Stimulated activated CD4-positive, alpha-beta T cell treated with anti-CD3 and anti-CD28 coated beads, TNF-alpha, amount 100 ng/mL, for 48 hours (primary cell): ENCODE measurements at regions not wholly inside any gene's neighbourhood (a gene's known extent, or its start where the extent isn't known, plus 50 kb on each side); places are given as distances from the start of the nearest gene placed in this dataset.

Source experiments
- DNase-seq, 3 donors: peaks; one replicate each; pipeline ENCODE4 v3.0.0-alpha.2; 2020; ENCODE audit warnings: low read depth in 3 of 3

DNA sequence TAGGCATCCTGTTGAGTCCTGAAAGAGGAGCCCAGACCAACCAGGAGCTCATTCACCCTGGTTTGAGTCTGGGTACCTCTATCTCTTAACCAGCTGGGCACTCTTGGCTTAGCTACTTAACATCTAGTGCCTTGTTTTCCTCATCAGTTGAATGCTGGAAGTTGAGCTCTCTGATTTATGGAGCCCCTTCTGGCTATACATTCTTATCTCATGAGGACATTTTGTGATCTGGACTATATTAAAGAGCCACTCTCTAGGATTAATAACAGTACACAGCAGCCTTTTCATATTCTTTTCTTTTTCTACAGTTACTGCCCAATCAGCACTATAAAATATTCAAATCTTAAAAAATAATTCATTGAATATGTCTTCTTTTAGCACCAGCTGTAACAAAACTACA, 296.9 kb upstream of the RUNX1 start:
- no peak for DNase-seq

DNA sequence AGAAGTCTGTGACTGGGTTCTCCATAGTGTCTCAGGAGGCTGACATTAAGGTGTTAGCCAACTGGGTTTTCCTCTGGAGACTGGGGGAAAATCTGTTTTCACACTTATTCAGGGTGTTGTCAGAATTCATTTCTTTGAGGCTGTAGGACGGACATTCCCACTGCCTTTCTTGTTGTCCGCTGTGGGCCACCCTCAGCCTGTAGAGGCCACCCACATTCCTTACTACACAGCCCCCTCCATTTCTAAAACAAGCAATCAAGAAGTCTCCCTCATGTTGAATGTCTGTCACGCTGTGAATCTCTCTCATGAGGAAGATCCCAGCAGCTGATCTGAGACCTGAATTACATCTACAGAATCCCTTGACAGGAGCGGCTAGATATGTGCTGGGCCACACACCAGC, 295.5 kb upstream of the RUNX1 start:
- no peak for DNase-seq

DNA sequence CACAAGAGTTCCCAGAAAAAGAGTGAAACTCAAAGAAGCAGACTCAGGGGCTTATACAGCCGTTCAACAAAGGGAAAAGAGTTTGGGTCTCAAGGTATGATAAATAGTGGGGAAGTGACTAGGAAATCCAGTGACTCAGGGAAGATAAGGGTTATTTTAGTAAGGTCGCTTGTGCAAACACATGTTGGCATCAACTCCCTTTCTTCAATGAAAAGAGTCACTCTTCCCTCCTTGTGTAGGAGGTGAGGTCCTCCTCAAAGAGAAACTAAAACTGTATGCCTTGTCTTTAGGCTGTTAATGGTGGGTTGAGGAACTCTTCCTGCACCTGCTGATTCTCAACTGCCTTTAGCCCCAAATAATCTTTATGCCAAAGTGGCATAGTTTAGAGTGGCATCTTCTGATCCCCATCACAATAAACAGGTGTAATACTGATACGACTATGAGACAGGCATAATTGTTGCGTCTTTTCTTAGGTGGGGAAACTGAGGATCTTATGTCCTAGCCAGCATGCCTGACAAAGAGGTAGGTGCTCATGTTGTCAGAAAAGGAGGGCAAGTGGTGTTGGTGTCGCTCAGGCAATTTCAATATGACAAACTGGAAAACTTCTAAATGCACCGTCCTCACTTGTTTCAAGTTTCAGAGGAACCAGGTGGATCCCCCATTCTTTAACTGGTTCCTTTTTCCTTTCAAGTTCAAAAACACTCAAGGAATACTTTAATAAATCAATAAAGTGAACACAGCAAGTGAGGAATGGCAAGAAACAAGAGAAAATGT, 294.1 kb upstream of the RUNX1 start:
- no peak for DNase-seq

DNA sequence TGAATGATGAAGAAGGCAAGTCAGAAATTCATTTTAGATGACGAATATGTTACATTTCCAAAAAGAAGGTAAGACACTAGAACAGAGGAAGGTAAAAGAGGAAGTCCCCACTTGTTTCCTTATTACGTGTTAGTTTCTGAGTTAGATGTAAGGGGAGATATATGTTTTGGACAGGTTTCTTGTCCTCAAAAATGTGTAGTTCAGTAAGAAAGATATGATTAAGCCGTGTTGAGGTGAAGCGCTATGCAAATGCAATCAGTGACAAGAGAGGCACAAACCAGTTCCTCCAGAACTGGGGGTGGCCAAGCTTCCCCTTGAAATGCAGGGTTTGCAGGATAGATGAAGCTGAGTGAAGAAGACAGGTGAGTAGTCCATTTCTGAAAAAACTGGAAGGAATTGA, 293.3 kb upstream of the RUNX1 start:
- DNase-seq = peak in 2 of 3 donors; percentile 24 to 32

DNA sequence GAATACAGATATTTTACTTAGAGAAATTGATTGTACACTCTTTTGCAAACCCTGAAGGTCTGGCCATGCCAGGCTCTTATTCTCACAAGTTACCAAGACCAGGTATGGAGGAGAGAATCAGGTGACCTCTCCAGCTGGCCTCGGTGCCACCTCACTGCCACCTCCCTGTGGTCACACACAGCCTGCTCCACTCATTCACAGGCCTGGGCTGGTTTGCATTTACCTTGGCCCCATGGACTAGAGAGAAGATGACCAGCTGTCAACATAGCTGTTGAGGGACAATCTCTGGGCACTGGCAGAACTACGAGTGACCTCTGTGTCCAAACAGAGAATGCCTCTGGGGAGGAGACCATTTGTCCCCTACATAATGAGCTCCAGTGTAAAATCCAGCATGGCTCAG, 291.2 kb upstream of the RUNX1 start:
- DNase-seq = no peak

DNA sequence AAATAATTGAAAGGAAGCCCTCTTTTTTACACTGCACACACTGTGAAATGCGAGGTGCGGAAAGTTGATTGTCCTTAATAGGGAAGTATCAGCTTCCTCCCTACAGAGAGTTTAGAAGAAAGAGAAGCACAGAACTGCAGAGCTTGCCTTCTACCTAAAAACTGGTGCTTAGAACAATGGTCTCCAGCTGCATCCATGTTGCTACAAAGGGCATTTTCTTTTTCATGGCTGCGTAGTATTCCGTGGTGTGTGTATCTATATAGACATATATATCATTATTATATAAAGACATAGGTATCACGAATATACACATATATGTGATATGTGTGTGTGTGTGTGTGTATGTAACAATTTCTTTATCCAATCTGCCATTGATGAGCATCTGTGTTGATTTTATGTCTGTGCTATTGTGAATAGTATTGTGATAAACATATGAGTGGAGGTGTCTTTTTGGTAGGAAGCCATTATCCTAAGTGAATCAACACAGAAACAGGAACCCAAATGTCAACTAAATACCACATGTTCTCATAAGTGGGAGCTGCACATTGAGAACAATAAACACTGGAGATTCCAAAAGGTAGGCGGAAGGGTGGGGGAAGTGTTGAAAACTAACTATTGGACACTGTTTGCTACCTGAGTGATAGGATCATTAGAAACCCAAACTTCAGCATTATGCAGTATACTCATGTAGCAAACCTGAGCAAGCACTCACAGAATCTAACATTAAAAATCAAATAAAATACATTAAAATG, 290.0 kb upstream of the RUNX1 start:
- no peak for DNase-seq

DNA sequence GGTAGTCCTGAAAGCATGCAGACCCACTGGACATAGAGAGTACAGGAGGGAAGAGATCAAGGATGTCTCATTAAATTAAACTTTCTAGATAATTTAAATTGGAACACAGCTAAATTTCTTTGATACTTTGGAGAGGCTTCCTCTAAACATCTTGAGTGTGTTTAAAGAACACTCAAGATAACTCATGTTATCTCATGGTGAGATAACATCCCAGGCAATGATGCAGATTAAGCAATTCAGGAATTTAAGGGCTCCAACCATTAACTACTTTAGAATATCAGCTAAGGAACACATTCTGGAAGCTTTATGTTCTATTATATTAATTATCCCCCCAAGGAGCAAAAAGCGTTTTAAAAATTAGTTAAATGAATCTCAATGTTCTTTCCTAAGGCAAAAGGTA, 289.2 kb upstream of the RUNX1 start:
- DNase-seq = no peak

DNA sequence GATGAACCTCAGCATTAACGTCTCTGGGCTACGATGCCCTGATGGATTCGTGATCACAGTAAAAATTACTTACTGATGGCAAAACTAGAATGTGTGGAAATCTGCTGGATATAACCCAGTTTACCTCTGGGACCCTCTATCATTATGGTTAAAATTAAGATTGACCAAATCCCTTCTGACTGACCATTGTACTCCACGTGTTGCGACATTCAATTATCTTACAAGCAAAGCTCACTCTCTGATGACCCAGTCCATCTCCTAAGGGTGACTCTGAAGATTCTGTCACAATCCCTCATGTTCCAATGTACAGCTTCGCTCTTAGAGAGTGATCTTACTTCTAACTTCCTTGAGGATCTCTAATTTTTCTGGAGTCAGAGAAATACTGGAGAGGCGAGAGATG, 288.5 kb upstream of the RUNX1 start:
- DNase-seq = no peak

DNA sequence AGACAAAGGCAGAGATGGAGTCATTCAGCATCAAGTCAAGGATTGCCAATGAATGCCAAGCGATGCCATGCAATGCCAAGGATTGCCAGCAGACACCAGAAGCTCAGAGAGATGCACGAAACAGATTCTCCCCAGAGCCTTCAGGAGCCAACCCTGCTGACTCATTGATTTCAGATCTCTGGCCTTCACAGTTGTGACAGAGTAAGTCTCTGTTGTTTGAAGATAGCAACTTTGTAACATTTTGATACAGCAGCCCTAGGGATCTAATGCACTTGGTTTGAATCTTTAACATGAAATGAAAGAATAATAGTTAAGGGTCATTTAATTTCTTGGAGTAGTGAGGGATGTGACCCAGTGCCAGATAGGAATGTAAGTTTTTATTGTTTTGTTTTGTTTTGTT, 287.4 kb upstream of the RUNX1 start:
- peak in 1 of 3 donors; percentile 15 for DNase-seq

DNA sequence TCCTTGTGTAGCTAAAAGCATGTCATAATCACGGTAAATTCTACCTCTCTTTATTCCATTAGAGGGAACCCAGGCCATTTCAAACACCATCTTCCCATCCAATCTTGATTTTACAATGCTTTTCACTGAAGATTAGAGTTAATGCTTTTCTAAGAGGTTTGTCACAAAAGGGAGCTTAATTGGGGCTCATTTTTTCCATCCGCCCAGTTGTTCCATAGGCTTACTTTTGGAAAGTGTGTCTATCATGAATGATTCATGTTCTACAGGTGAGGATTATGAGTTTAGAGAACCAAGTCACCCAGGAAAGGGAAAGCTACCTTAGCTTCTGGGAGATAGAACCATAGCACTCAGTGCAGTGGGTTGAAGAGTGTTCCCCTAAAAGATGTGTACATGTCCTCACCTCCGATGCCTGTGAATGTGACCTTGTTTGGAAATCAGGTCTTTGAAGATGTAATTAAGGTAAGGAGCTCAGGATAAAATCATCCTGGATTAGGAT, 286.9 kb upstream of the RUNX1 start:
- peak in 1 of 3 donors; percentile 16 for DNase-seq

DNA sequence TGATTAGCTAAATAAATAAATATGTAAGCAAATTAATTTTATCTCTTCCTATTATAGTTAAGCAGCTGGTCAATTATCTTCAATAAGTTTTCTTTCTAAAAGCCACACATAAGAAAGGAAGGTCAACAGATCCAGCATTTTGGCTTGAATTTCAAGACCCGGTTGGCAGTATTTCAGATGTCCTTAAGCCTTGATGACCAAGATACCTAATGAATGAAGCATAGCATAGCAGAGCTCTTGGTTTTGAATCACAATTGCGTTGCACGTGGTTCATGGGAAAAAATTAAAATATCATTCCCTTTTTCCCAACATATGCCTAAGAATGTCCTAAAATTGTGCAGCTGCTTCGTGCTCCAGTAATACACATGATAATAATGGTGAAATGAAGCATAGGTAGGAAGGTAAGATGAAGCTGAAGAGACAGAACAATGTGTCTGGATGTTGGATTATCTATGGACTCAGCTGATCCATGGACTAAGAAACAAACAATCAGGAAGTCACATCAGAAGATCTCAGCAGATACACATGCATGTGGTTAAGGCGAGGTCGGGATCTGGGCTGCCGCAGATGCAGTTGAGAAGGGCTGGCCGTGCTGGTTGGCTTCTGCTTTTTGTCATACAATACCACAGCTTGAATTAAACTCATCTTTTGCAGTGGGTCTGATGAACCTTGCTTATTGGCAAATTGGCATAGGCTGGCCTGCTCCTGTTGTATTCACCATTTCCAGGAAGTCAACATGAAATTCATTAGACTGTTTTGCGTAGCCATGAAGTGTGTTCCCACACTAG, 284.9 kb upstream of the RUNX1 start:
- no peak for DNase-seq

DNA sequence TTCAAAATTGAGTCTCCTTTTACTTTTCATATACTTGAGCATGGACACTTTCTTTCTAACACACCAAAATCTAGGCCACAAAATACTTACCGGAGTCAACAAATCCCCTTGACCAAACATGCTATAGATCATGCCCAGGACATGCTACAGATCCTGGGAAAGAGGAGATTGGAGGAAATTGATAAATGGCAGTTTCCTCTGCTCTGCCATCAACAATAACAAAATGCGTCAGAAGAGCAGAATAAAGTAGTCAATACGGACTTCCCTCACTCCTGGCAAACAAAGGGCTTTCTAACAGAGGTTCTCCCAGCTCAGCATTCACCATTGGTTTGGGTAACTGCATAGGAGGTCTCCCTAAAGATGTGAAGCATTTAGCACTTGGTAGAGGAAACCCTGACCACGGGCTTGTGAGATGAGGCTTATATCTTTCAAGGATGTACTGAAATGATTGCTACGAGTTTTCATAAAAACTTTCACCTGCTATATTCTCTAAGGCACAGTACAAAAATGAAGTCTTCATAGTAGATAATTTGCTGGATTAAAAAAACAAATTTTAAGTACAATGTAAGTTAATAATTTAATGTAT, 283.8 kb upstream of the RUNX1 start:
- DNase-seq = no peak

DNA sequence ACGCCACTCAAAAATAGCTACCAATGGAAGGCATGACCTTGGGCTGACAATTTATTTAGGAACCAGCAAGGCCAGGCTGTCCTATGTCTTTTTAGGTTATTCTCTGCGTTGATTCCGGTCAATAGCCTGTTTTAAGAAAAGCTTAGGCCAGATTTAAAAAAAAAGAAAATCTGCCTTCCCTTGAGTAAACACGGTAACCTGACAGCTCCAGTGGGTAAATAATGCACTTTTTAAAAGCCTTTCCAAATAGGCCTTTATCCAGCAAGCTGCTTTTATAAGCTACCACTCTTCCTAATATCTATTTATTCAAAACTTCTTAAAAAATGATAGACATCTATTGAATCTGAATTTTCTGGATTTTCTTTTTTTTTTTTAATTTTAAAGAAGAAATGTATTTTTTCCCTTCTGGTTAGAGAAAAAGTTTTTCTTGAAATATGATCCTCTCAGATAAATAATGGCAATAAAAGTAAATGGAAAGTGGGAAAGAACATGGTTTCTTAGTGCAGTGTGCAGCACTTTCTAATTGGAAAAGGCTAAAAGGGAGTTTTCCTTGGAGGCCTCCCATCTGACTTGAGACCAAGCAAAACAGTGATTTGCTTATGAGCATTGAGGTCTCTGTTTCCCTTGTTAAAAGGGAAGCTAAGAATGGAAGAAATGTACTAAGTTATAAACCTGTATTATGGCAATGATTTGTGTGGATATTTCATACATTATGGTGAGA, 281.0 kb upstream of the RUNX1 start:
- DNase-seq = no peak

DNA sequence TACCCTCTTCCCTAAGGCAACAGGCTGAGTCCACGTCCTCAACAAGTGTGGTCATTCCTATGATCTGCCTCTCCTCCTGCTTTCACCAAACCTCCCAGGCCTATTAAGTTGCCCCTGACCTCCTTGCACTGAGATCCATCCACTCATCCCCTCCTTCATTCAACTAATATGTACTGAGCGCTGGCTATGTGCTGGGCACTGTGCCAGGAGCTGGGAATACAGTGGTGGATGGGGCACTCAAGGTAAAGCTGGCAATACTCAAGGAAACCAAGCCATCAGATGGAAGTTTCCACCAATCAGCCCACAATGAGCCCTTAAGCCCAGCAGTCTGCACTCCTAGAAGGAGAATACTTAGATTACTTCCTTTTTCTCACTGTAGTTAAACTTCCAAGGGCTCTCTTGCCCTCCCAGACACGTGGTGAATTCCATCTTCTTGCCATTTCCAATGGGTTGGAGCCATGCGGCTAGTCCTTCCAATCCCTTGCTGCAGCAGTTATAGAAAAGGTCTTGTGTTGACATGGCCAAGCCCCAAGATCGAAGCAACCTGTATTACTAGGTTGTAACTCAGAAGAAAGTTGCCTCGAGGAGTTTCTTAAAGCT, 279.9 kb upstream of the RUNX1 start:
- no peak for DNase-seq

DNA sequence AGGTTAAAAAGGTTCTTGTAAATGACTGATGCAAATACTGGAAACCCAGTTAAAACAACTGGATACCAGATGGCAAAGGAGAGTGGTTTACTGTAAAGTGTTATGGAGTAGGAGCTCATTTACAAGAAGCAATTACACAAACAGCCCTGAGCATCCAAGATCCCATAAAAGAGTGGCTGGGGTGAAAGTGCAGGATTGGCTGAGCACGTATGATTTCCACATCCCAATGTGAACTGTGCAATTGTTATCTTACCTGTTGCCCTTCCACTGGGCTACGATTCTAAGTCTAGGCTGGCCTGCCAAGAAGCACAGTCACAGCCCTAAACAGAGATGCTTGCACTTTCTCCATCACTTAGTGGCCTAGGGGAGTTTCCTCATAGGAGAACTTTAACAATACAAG, 277.6 kb upstream of the RUNX1 start:
- no peak for DNase-seq

DNA sequence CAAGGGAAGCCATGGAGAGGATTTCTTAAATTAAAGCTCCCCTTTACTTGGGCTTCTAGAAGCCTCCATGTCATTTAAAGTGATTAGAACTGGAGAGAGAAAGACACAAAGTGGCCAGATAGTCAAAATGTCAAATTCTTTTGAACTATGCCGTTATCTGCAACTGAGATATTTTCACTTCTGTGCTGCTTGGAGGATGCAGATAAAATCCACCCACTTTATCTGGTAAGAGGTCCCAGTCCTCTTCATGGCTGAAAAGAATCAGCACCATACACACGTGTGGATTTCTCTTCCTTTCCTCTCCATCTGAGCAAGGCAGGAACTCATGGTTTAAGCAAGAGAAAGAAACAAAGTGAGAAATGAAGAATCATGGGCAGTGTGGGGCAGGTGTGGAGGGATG, 276.9 kb upstream of the RUNX1 start:
- DNase-seq = no peak

DNA sequence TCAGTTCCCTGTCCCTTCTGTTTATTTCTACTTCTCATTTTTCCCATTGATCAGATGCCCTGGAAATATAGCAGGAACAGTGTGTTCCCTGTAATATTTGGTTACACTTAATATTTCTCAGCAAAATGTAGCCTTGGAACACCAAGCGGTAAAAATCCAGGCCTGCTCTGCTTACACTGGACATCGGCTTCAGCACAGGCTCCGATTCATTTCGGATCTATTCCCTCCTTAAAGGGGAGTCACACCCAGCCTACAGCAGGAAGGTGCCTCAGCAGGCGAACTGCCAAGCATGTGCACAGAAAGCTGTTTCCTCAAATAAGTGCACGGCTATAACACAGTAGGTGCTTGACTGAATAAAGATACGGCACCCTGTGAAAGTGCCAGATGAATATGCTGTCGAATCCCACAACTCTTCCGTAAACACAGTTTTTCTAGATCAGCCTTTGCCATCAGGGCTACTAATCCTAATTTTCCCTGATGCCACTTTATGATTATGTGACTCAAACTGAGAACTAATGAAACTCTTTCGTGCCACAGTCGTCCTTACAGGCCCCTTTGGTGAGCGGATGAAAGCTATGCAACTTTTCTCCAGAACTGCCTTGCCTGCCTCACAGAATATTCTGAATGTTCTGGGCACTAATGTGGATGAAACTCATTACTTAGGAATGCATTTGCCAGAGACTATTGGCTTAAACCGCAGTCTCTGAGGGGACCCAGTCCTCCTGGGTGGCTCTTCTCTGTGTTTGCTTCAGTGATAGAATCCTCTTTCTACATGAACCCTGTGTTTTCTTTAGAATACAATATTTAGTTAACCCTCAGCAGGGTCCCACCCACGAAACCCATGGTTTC, 275.5 kb upstream of the RUNX1 start:
- DNase-seq = no peak

DNA sequence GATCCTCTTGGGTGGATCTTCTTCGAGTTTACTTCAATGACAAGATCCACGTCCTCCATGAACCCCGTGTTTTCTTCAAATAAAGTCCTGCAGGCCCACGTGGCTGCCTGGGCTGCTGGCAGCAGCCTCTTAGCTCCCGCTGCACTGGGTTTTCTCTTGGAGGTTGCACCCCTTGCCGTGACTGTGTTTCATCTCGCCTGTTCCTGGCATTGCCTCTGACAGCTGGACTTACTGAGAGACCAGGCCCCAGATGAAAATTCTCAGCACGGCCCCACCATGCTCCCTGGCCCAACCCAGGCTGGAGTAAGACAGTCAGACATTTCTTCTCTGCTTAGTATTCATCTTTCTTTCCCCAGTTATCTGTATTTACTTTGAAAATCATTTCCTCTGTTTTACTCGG, 274.8 kb upstream of the RUNX1 start:
- DNase-seq = no peak

DNA sequence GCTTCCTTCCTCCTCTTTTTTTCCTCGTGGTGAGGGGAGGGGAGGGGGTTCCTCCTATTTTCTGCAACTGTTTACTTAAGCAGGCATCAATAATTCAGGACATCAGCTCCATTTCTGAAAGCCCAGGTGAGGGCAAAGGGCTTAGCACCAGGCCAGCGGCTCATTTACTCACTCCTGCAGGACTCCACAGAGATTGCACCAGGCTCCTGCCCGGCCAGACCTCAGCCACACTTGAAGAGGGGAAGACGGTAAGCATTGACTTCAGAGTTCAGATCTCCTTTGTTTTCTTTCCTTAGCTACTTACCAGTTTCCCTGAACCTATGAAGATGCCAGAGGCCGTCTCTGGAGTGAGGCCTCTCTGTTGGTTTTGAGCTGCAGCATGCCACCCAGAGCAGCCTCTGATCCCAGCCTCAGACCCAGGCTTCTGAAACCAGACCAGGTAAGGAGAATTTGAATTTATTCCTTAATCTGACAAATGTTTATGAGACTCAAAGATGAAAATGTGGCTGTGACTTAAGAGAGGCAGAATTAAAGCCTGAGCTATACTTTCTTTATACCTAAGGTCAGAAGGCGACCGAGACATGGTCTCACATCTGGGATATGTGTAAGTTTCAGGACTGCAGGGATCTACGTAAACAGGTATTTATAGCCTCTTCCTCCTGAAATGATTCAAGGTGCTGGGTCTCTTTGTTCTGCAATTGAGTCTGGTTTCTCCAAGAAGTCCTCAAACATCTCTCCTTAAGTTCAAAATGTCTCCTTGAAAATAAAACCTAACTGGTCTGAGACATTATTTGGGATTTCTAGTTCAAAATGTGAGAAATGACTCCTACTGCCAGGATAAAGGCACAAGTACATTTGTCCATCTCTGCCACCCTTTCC, 272.5 kb upstream of the RUNX1 start:
- DNase-seq = no peak
